Right lobe of liver (tissue), 4 donors: ENCODE measurements at regions not wholly inside any gene's neighbourhood (a gene's known extent, or its start where the extent isn't known, plus 50 kb on each side); places are given as distances from the start of the nearest gene placed in this dataset.

Experiments used
- CTCF ChIP-seq, 4 donors: fragments of 200-600 bp in 3 of 4; fragments of 450-650 bp in 1 of 4; IDR thresholded peaks; one replicate each; pipeline versions ENCODE4 v1.5.1 to v1.8.0; 2016 to 2022; ENCODE audit warnings: antibody characterized with exemption in 4 of 4, mild to moderate bottlenecking in 2 of 4
- POLR2A ChIP-seq: fragments of 450-650 bp; IDR thresholded peaks from one replicate; pipeline ENCODE4 v1.6.1; 2017; ENCODE audit warnings: antibody characterized with exemption, mild to moderate bottlenecking
- donor health status: DM: no; HTN: no; CAD: no.
- donor health status: DM: no; HTN: no; CAD: no.
- donor health status: DM: no; HTN: yes; CAD: no.

GRCh38 chr2:166786707-166787106 is 101.6 kb upstream of the XIRP2 start:
- no peak for TF ChIP-seq CTCF (IDR thresholded peaks at IDR 0.05)
- TF ChIP-seq POLR2A, result no peak
